HepG2 (cell line): ENCODE measurements at regions not wholly inside any gene's neighbourhood (a gene's known extent, or its start where the extent isn't known, plus 50 kb on each side); places are given as distances from the start of the nearest gene placed in this dataset.

Experiments
- ATAC-seq: fragments of 200-7000 bp; cut with Tn5 transposase; 3 replicates; pipeline ENCODE4 v1.9.1; 2020; ENCODE audit warnings: mild to moderate bottlenecking, moderate library complexity
- BruUV-seq: library from RNA; stranded (reverse); fragments of 400-500 nt; replicated peaks from 2 replicates; lab custom pipeline; 2021; lab: Mats Ljungman, UMichigan
- CTCF ChIA-PET: fragments of 300-600 bp; formaldehyde crosslinking; extraction: SDS; loops from one replicate; lab custom pipeline; 2021; ENCODE audit warnings: low total read pairs, inconsistent platforms, low intra/inter-chr PET ratio; lab: Yijun Ruan, JAX
- POLR2A ChIA-PET: fragments of 350-600 bp; sonication (Branson Sonifier 250); formaldehyde crosslinking; loops from one replicate; lab custom pipeline; 2020; ENCODE audit warnings: antibody characterized with exemption, inconsistent platforms; lab: Yijun Ruan, JAX
- DNase-seq: peaks from one replicate; pipeline ENCODE4 v3.0.0-alpha.2; 2015; ENCODE audit warnings: low spot score
- FAIRE-seq: peaks from 3 replicates; lab custom pipeline; 2011; peaks lifted over from hg19 to GRCh38; lab: Jason Lieb, UNC
- H2AFZ ChIP-seq: one replicate; pipeline ENCODE4 v1.6.1; 2011; ENCODE audit warnings: low read length, inconsistent platforms
- H3K27ac ChIP-seq: fragments of 300-600 bp; 3 replicates; pipeline ENCODE4 v1.8.0; 2011; ENCODE audit warnings: mixed run types, mild to moderate bottlenecking, mixed read lengths, low read length, inconsistent platforms; ENCODE audit not compliant: insufficient read depth; ENCODE audit errors: extremely low read length
- H3K27me3 ChIP-seq, 2 experiments: fragments of 200-600 bp in 1 of 2; 2 replicates in 1 of 2; 3 replicates in 1 of 2; pipeline versions ENCODE4 v1.6.0 to v1.8.0; 2011; ENCODE audit warnings: low read length in 2 of 2, mild to moderate bottlenecking in 2 of 2, moderate library complexity in 2 of 2, inconsistent platforms in 1 of 2; ENCODE audit not compliant: insufficient read depth in 2 of 2, control insufficient read depth in 1 of 2
- H3K36me3 ChIP-seq, 2 experiments: fragments of 200-600 bp in 1 of 2; replicated peaks in 1 of 2; 2 replicates in 1 of 2; 3 replicates in 1 of 2; pipeline versions ENCODE4 v1.5.1 to v1.8.0; 2011; ENCODE audit warnings: low read length in 2 of 2, inconsistent platforms in 1 of 2; ENCODE audit not compliant: insufficient read depth in 2 of 2, control insufficient read depth in 1 of 2
- H3K4me1 ChIP-seq: 2 replicates; pipeline ENCODE4 v1.5.1; 2012; ENCODE audit warnings: low read length, inconsistent platforms; ENCODE audit not compliant: insufficient read depth
- H3K4me2 ChIP-seq: 2 replicates; pipeline ENCODE4 v1.6.0; 2011; ENCODE audit warnings: low read depth, low read length, inconsistent platforms
- H3K4me3 ChIP-seq, 3 experiments: fragments of 200-600 bp in 1 of 3; sonication (generic), shearing (Covaris generic) in 1 of 3; replicated peaks in 1 of 3; 2 replicates each; pipeline ENCODE4 v1.5.1; 2011 to 2016; ENCODE audit warnings: low read length in 3 of 3, inconsistent platforms in 2 of 3, low read depth in 2 of 3, mild to moderate bottlenecking in 2 of 3, control low read depth in 1 of 3, mixed read lengths in 1 of 3; ENCODE audit not compliant: insufficient read depth in 1 of 3
- H3K79me2 ChIP-seq: one replicate; pipeline ENCODE4 v1.6.1; 2011; ENCODE audit warnings: low read length, inconsistent platforms; ENCODE audit not compliant: insufficient read depth
- H3K9ac ChIP-seq: 2 replicates; pipeline ENCODE4 v1.6.0; 2011; ENCODE audit warnings: mild to moderate bottlenecking, low read depth, low read length, inconsistent platforms; ENCODE audit not compliant: insufficient read depth
- H3K9me3 ChIP-seq: 2 replicates; pipeline ENCODE4 v1.5.1; 2012; ENCODE audit warnings: mild to moderate bottlenecking, low read length
- H4K20me1 ChIP-seq: 2 replicates; pipeline ENCODE4 v1.6.0; 2011; ENCODE audit warnings: inconsistent platforms, mild to moderate bottlenecking, low read length, moderate library complexity; ENCODE audit not compliant: insufficient read depth
- ATM ChIP-seq: fragments of 450-650 bp; IDR thresholded peaks from 2 replicates; pipeline ENCODE4 v1.7.1; 2017; ENCODE audit warnings: mild to moderate bottlenecking, borderline replicate concordance
- FOXM1 ChIP-seq: sonication (generic); formaldehyde crosslinking; IDR thresholded peaks from 2 replicates; pipeline ENCODE4 v1.5.0; 2020; ENCODE audit warnings: missing genetic modification reagents
- IRF1 ChIP-seq: sonication (generic); formaldehyde crosslinking; IDR thresholded peaks from 2 replicates; pipeline ENCODE4 v1.4.0; 2020; ENCODE audit warnings: low read depth, mild to moderate bottlenecking, missing genetic modification reagents
- NFE2 ChIP-seq: sonication (generic); formaldehyde crosslinking; IDR thresholded peaks from 2 replicates; pipeline ENCODE4 v1.4.0; 2020; ENCODE audit warnings: missing genetic modification reagents
- NFKBIZ ChIP-seq: IDR thresholded peaks from 2 replicates; pipeline ENCODE4 v1.6.1; 2018; ENCODE audit warnings: missing genetic modification reagents, missing compliant biosample characterization
- PAF1 ChIP-seq: IDR thresholded peaks from 2 replicates; pipeline ENCODE4 v1.6.1; 2016; ENCODE audit warnings: missing genetic modification reagents, missing compliant biosample characterization
- PPARG ChIP-seq: conservative IDR thresholded peaks from 2 replicates; pipeline ENCODE4 v1.6.1; 2016; ENCODE audit warnings: missing biosample characterization, missing genetic modification reagents
- RAD51 ChIP-seq: fragments of 450-650 bp; IDR thresholded peaks from 2 replicates; pipeline ENCODE4 v1.6.1; 2016; ENCODE audit warnings: borderline replicate concordance
- SIN3A ChIP-seq: IDR thresholded peaks from 2 replicates; pipeline ENCODE4 v1.6.1; 2011; ENCODE audit warnings: low read depth, mild to moderate bottlenecking, control low read depth, low read length, borderline replicate concordance
- TBX2 ChIP-seq: sonication (generic); formaldehyde crosslinking; IDR thresholded peaks from 2 replicates; pipeline ENCODE4 v1.5.0; 2020; ENCODE audit warnings: missing genetic modification reagents, mild to moderate bottlenecking, borderline replicate concordance
- ZFYVE20 ChIP-seq: sonication (generic); formaldehyde crosslinking; IDR thresholded peaks from 2 replicates; pipeline ENCODE4 v1.8.0; 2023; ENCODE audit warnings: low read depth, mild to moderate bottlenecking, moderate library complexity, missing genetic modification reagents, borderline replicate concordance
- ZNF280B ChIP-seq: sonication (generic); formaldehyde crosslinking; IDR thresholded peaks from 2 replicates; pipeline ENCODE4 v1.5.0; 2020; ENCODE audit warnings: missing genetic modification reagents, mild to moderate bottlenecking, borderline replicate concordance
- ZNF367 ChIP-seq: sonication (generic); formaldehyde crosslinking; IDR thresholded peaks from 2 replicates; pipeline ENCODE4 v1.4.0; 2020; ENCODE audit warnings: missing genetic modification reagents, borderline replicate concordance
- WGBS: methylation state at CpG from one replicate; pipeline ENCODE4 v1.1.6; 2017; ENCODE audit warnings: low lambda C conversion rate; 5-methylcytosine and 5-hydroxymethylcytosine counted together
- in situ Hi-C: cut with HindIII; loops from 2 replicates; pipeline ENCODE4 v1.10.0; 2017; ENCODE audit warnings: low pct_unique_long_range_greater_than_20kb; ENCODE audit not compliant: extremely low pct_ligation_motif_present
- intact Hi-C: fragments of 100-400 bp; cut with micrococcal nuclease; formaldehyde crosslinking; loops from one replicate; pipeline ENCODE4 v1.10.0; 2022; ENCODE audit not compliant: unreplicated experiment
- TF ChIP-seq, protein P1 (sequence below): sonication (generic); formaldehyde crosslinking; IDR thresholded peaks from 2 replicates; pipeline ENCODE4 v1.5.1; 2020; ENCODE audit warnings: mild to moderate bottlenecking, moderate library complexity, missing genetic modification reagents
- TF ChIP-seq, protein P2 (sequence below): sonication (generic); formaldehyde crosslinking; IDR thresholded peaks from 2 replicates; pipeline ENCODE4 v1.4.0; 2020; ENCODE audit warnings: mild to moderate bottlenecking, missing genetic modification reagents

GRCh38 chrX:141405853-141406492 lies 163.7 kb upstream of the SPANXC start:
- DNase-seq (no peak), ATAC-seq (no peak), FAIRE-seq (no peak)
- Histone ChIP-seq H3K4me3 (no peak overlapping the region), H3K9ac (no peak overlapping the region), H3K79me2 (no peaks in the 10 kb centered on the region), H3K27ac (no peak overlapping the region), H3K4me2 (no peak overlapping the region), H2AFZ (no peak overlapping the region), H3K27me3 (no peaks in the 10 kb centered on the region), H4K20me1 (no peaks in the 10 kb centered on the region), H3K36me3 (no peaks in the 10 kb centered on the region), H3K4me1 (no peaks in the 10 kb centered on the region), H3K9me3 (peaks cover 12% of the 10 kb centered on the region; the same call in 1 of the 2 replicates)
- intact Hi-C loops: no loop called here
- in situ Hi-C loops: no loop called here
- 11% methylated on average over 2 of the region's 2 CpGs for WGBS
- BruUV-seq: no TSS peak
- CTCF ChIA-PET: no interaction called here
- TF ChIP-seq PAF1 (CRISPR knock-in tag): no peak
- no peak for TF ChIP-seq NFKBIZ
- TF ChIP-seq RAD51: no peak
- TF ChIP-seq FOXM1 (CRISPR knock-in tag): no peak
- TF ChIP-seq IRF1 (CRISPR knock-in tag): no peak
- TF ChIP-seq ATM: no peak
- no peak for TF ChIP-seq NFE2 (CRISPR knock-in tag)
- no peak for TF ChIP-seq SIN3A
- no peak for TF ChIP-seq ZNF280B
- no peak for TF ChIP-seq TBX2 (CRISPR knock-in tag)
- no peak for TF ChIP-seq ZFYVE20
- no peak for TF ChIP-seq ZNF367 (CRISPR knock-in tag)
- TF ChIP-seq, protein P1, sequence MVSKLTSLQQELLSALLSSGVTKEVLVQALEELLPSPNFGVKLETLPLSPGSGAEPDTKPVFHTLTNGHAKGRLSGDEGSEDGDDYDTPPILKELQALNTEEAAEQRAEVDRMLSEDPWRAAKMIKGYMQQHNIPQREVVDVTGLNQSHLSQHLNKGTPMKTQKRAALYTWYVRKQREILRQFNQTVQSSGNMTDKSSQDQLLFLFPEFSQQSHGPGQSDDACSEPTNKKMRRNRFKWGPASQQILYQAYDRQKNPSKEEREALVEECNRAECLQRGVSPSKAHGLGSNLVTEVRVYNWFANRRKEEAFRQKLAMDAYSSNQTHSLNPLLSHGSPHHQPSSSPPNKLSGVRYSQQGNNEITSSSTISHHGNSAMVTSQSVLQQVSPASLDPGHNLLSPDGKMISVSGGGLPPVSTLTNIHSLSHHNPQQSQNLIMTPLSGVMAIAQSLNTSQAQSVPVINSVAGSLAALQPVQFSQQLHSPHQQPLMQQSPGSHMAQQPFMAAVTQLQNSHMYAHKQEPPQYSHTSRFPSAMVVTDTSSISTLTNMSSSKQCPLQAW (CRISPR knock-in tag): no peak
- TF ChIP-seq, protein P2, sequence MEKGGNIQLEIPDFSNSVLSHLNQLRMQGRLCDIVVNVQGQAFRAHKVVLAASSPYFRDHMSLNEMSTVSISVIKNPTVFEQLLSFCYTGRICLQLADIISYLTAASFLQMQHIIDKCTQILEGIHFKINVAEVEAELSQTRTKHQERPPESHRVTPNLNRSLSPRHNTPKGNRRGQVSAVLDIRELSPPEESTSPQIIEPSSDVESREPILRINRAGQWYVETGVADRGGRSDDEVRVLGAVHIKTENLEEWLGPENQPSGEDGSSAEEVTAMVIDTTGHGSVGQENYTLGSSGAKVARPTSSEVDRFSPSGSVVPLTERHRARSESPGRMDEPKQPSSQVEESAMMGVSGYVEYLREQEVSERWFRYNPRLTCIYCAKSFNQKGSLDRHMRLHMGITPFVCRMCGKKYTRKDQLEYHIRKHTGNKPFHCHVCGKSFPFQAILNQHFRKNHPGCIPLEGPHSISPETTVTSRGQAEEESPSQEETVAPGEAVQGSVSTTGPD (CRISPR knock-in tag): no peak
- no peak for TF ChIP-seq PPARG (CRISPR knock-in tag)
- POLR2A ChIA-PET: no interaction called here
